Hepatocyte (in vitro differentiated cells): ENCODE measurements at regions not wholly inside any gene's neighbourhood (a gene's known extent, or its start where the extent isn't known, plus 50 kb on each side); places are given as distances from the start of the nearest gene placed in this dataset.

Experiments
- EZH2 ChIP-seq: fragments of 200-600 bp; sonication (generic); IDR thresholded peaks from 2 replicates; pipeline ENCODE4 v1.6.1; 2016; ENCODE audit warnings: antibody characterized with exemption, mild to moderate bottlenecking, borderline replicate concordance
- TF ChIP-seq, protein P1 (sequence below): fragments of 200-600 bp; sonication (generic); IDR thresholded peaks from 2 replicates; pipeline ENCODE4 v1.5.1; 2016; ENCODE audit warnings: antibody characterized with exemption, mild to moderate bottlenecking; ENCODE audit not compliant: poor library complexity

DNA sequence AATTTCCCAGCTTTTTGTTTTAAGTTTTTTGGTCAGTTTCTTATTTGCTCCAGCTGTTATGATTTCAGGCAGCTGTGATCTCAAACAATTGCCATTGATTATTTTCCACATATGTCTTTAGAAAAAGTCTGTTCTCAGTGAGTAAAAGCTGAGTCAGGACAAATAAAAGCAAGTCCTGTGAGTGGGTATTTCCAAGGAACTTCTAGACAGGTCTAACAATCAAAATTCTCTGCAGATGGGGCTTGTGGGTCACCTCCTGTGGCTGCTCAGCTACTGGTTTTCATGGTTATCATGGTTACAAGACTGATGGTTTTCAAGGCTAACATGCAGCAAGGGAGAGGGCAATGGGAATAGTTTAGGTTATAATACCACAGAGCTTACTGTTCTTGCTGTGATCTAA, 585.7 kb downstream of the LMO4 start:
- TF ChIP-seq, protein P1, sequence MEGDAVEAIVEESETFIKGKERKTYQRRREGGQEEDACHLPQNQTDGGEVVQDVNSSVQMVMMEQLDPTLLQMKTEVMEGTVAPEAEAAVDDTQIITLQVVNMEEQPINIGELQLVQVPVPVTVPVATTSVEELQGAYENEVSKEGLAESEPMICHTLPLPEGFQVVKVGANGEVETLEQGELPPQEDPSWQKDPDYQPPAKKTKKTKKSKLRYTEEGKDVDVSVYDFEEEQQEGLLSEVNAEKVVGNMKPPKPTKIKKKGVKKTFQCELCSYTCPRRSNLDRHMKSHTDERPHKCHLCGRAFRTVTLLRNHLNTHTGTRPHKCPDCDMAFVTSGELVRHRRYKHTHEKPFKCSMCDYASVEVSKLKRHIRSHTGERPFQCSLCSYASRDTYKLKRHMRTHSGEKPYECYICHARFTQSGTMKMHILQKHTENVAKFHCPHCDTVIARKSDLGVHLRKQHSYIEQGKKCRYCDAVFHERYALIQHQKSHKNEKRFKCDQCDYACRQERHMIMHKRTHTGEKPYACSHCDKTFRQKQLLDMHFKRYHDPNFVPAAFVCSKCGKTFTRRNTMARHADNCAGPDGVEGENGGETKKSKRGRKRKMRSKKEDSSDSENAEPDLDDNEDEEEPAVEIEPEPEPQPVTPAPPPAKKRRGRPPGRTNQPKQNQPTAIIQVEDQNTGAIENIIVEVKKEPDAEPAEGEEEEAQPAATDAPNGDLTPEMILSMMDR, result no peak
- TF ChIP-seq EZH2, result no peak
